Progenitor cell of endocrine pancreas (in vitro differentiated cells): ENCODE measurements at regions not wholly inside any gene's neighbourhood (a gene's known extent, or its start where the extent isn't known, plus 50 kb on each side); places are given as distances from the start of the nearest gene placed in this dataset.

ENCODE experiments used
- DNase-seq: peaks from one replicate; pipeline ENCODE4 v3.0.0; 2021; ENCODE audit warnings: low spot score; ENCODE audit not compliant: unreplicated experiment
- H3K27ac Mint-ChIP-seq: 2 replicates; pipeline ENCODE4 v1.8.0; 2021; ENCODE audit warnings: mild to moderate bottlenecking, moderate library complexity, mixed read lengths
- H3K27me3 Mint-ChIP-seq: 2 replicates; pipeline ENCODE4 v1.8.0; 2021; ENCODE audit warnings: mixed read lengths
- H3K36me3 Mint-ChIP-seq: 2 replicates; pipeline ENCODE4 v1.8.0; 2022; ENCODE audit warnings: mixed read lengths; ENCODE audit not compliant: insufficient read depth
- H3K4me1 Mint-ChIP-seq: 2 replicates; pipeline ENCODE4 v1.8.0; 2021; ENCODE audit warnings: low read depth, mixed read lengths
- H3K4me3 Mint-ChIP-seq: 2 replicates; pipeline ENCODE4 v1.8.0; 2021; ENCODE audit warnings: low read depth, mild to moderate bottlenecking, moderate library complexity, mixed read lengths
- H3K9me3 Mint-ChIP-seq: 2 replicates; pipeline ENCODE4 v1.8.0; 2021; ENCODE audit warnings: low read depth, mixed read lengths
- TF ChIP-seq, protein P1 (sequence below): fragments of 200-600 bp; sonication (generic); IDR thresholded peaks from one replicate; pipeline ENCODE4 v1.5.0; 2021; ENCODE audit warnings: antibody characterized with exemption, mild to moderate bottlenecking; ENCODE audit not compliant: unreplicated experiment

DNA sequence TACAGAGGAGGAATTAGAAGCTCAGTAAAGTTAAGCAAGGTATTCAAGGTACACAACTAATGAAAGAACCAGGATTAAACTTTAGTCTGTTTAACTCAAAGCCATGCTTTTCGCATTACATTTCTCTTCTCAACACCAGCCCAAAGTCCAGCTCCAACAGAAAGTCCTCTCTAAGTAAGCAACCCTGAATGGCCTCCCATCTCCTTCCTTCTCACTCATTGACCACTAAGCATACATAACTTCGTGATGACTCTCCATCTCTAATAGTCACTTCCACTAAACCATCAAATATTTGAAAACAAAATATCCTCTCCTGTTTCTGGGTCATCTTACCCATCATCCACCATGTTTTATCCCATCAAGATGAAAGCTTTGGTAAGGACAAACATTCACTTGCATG lies 219.8 kb downstream of the RAD51AP2 start:
- no peaks in the 10 kb centered on the region for H3K9me3 Mint-ChIP-seq
- H3K27me3 Mint-ChIP-seq, result peaks cover 10% of the 10 kb centered on the region
- H3K4me3 Mint-ChIP-seq, result no peak overlapping the region
- no peaks in the 10 kb centered on the region for H3K4me1 Mint-ChIP-seq
- no peak for DNase-seq
- no peaks in the 10 kb centered on the region for H3K36me3 Mint-ChIP-seq
- no peak overlapping the region for H3K27ac Mint-ChIP-seq
- TF ChIP-seq, protein P1, sequence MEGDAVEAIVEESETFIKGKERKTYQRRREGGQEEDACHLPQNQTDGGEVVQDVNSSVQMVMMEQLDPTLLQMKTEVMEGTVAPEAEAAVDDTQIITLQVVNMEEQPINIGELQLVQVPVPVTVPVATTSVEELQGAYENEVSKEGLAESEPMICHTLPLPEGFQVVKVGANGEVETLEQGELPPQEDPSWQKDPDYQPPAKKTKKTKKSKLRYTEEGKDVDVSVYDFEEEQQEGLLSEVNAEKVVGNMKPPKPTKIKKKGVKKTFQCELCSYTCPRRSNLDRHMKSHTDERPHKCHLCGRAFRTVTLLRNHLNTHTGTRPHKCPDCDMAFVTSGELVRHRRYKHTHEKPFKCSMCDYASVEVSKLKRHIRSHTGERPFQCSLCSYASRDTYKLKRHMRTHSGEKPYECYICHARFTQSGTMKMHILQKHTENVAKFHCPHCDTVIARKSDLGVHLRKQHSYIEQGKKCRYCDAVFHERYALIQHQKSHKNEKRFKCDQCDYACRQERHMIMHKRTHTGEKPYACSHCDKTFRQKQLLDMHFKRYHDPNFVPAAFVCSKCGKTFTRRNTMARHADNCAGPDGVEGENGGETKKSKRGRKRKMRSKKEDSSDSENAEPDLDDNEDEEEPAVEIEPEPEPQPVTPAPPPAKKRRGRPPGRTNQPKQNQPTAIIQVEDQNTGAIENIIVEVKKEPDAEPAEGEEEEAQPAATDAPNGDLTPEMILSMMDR, result no peak

DNA sequence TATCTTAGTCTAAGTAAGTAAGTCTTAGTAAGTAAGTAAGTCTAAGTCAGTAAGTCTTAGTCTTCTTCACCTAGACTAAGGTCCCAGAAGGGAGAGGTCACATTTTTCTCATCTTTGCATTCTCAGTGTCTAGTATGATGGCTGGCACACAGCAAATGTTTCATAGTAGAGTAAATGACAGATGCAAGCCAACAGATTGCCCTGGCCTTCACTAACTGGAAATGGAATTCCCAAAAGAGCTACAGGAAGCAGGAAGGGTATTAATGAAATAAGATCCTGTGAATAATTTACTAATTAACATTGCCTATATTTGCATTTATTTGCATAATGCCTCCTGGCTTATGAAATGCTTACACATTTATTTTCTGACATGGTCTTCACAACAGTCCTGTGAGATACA lies 221.6 kb downstream of the RAD51AP2 start:
- no peak overlapping the region for H3K4me3 Mint-ChIP-seq
- no peak for DNase-seq
- H3K9me3 Mint-ChIP-seq, result no peaks in the 10 kb centered on the region
- no peak overlapping the region for H3K27ac Mint-ChIP-seq
- no peaks in the 10 kb centered on the region for H3K4me1 Mint-ChIP-seq
- H3K27me3 Mint-ChIP-seq, result peaks cover 6% of the 10 kb centered on the region
- TF ChIP-seq, protein P1, result no peak
- H3K36me3 Mint-ChIP-seq, result no peaks in the 10 kb centered on the region

DNA sequence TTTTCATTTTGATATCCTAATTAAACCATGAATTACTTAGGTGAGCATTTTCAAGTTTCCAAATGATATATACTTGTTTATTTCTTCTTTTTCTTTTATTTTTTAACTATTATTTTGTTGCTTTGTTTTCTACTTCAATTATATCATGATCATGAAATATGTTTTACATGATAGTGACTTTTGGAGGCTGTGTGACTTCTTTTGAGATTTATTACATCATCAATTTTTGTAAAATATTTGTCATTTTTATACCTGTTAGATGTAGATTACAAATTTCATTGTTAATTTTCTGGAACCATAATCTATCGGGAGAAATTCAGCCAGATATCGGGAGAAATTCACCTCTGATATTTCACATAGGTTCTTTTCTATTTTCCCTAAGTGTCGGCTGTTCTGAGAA lies 228.6 kb downstream of the RAD51AP2 start:
- Mint-ChIP-seq H3K36me3 (no peaks in the 10 kb centered on the region), H3K27ac (no peak overlapping the region), H3K9me3 (no peaks in the 10 kb centered on the region), H3K27me3 (no peaks in the 10 kb centered on the region), H3K4me1 (no peaks in the 10 kb centered on the region), H3K4me3 (no peak overlapping the region)
- DNase-seq, result no peak
- TF ChIP-seq, protein P1, result no peak

DNA sequence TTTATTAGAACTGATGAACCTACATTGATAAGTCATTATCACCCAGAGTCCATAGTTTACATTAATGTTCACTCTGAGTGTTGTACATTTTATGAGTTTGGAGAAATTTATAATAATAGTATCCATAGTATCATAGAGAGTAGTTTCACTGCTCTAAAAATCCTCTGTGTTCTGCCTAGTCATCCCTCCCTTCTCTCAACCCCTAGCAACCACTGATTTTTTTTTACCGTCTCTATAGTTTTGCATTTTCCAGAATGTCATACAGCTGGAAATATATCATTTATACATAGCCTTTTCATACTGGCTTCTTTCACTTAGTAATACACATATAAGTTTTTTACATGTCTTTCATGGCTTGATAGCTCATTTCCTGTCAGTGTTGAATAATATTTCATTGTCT lies 231.1 kb downstream of the RAD51AP2 start:
- Mint-ChIP-seq H3K27me3 (no peaks in the 10 kb centered on the region), H3K36me3 (no peaks in the 10 kb centered on the region), H3K27ac (no peak overlapping the region), H3K4me3 (no peak overlapping the region), H3K9me3 (no peaks in the 10 kb centered on the region), H3K4me1 (no peaks in the 10 kb centered on the region)
- TF ChIP-seq, protein P1, result no peak
- DNase-seq, result no peak

DNA sequence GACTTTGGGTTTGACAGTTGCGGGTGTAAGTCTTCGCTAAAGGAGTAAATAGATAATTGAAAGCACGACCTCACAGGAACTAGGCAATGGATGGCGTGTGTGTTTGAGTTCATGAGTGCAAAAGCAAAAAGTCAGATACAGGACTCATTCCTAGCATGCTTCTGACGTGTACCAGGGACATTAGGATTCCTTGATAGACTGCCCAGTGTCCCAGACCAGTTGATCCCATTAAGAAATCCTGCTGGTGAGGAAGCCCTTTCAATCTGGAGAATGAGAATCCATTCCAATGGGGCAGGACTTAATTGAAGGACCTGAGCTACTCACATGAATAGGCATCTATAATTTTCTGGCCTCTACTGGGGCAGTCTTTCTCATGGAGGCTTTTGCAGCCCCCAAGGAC lies 235.4 kb downstream of the RAD51AP2 start:
- H3K4me1 Mint-ChIP-seq, result no peaks in the 10 kb centered on the region
- no peak overlapping the region for H3K4me3 Mint-ChIP-seq
- H3K9me3 Mint-ChIP-seq, result no peaks in the 10 kb centered on the region
- no peaks in the 10 kb centered on the region for H3K36me3 Mint-ChIP-seq
- no peak overlapping the region for H3K27ac Mint-ChIP-seq
- TF ChIP-seq, protein P1, result no peak
- no peak for DNase-seq
- H3K27me3 Mint-ChIP-seq, result no peaks in the 10 kb centered on the region
